Pancreas (tissue), 10 donors: ENCODE measurements at regions not wholly inside any gene's neighbourhood (a gene's known extent, or its start where the extent isn't known, plus 50 kb on each side); places are given as distances from the start of the nearest gene placed in this dataset.
"Not testable (repeated sequence)": the region's sequence is repeated elsewhere in the genome, so short reads cannot be mapped to it uniquely, and the experiment has no call there.

Experiments used
- ATAC-seq, 4 donors: fragments of 200-7000 bp; cut with Tn5 transposase; one replicate each; pipeline versions ENCODE4 v1.8.0 to v1.9.1; 2020; ENCODE audit warnings: mild to moderate bottlenecking in 4 of 4, moderate library complexity in 4 of 4
- DNase-seq, 6 donors: peaks; one replicate each; pipeline ENCODE4 v3.0.0-alpha.2; 2020
- FAIRE-seq: peaks from 2 replicates; lab custom pipeline; 2012; peaks lifted over from hg19 to GRCh38; lab: Jason Lieb, UNC
- H3K27ac ChIP-seq, 4 donors: fragments of 200-600 bp; sonication (generic); 1 replicate in 3 of 4; 2 replicates in 1 of 4; pipeline versions ENCODE4 v1.5.0 to v1.8.0; 2020
- H3K27me3 ChIP-seq, 4 donors: fragments of 200-600 bp; one replicate each; pipeline ENCODE4 v1.8.0; 2021
- H3K36me3 ChIP-seq, 3 donors: fragments of 200-600 bp; sonication (generic) in 1 of 3; one replicate each; pipeline versions ENCODE4 v1.5.0 to v1.8.0; 2020 to 2021
- H3K4me1 ChIP-seq, 3 donors: fragments of 200-600 bp; one replicate each; pipeline ENCODE4 v1.8.0; 2021
- H3K4me3 ChIP-seq, 4 donors: fragments of 200-600 bp; sonication (generic) in 2 of 4; one replicate each; pipeline versions ENCODE4 v1.5.0 to v1.8.0; 2020 to 2021
- H3K9me3 ChIP-seq, 4 donors: fragments of 200-600 bp; one replicate each; pipeline ENCODE4 v1.8.0; 2021
- CTCF ChIP-seq, 4 donors: fragments of 200-600 bp; sonication (generic) in 3 of 4; IDR thresholded peaks; one replicate each; pipeline versions ENCODE4 v1.5.0 to v1.8.0; 2021; ENCODE audit warnings: antibody characterized with exemption in 4 of 4
- WGBS, 2 donors: extraction: QIAGEN DNeasy Blood & Tissue Kit; methylation state at CpG; one replicate each; pipeline ENCODE4 v1.1.7; 2013; 5-methylcytosine and 5-hydroxymethylcytosine counted together
- intact Hi-C, 3 donors: fragments of 100-400 bp; cut with DNase I; formaldehyde crosslinking; loops; one replicate each; pipeline versions ENCODE4 v1.11.1 to v1.14.2; 2022
- donor health status: healthy with polysubstance abuse.
- donor health status: DM: no; HTN: no; CAD: no; lungs with moderate emphysema.
- donor health status: DM: no; HTN: no; CAD: no.
- donor health status: control.
- donor health status: control.
- donor health status: Bipolar disorder and iron deficiency.
- donor health status: DM: yes; HTN: yes; CAD: no.
- donor health status: DM: no; HTN: no; CAD: no.
- donor health status: DM: no; HTN: no; CAD: no.
- donor health status: DM: yes; HTN: yes; CAD: no.

- H3K36me3 ChIP-seq, result no peaks in the 10 kb centered on the region
- DNase-seq, result no peak
- FAIRE-seq, result no peak
- no peak for ATAC-seq
- no peak overlapping the region for H3K4me3 ChIP-seq
- H3K9me3 ChIP-seq, result no peaks in the 10 kb centered on the region
- TF ChIP-seq CTCF (IDR thresholded peaks at IDR 0.05), result no peak
- WGBS, 2 donors, result 35 to 58% methylated on average over 2 of the region's 2 CpGs
- no peak overlapping the region for H3K27ac ChIP-seq
- H3K4me1 ChIP-seq, result no peaks in the 10 kb centered on the region
- intact Hi-C loops, result no loop called here
- no peaks in the 10 kb centered on the region for H3K27me3 ChIP-seq
Observed at GRCh38 chr6:126724821-126725220, 384.9 kb downstream of the CENPW start.

- 56 to 58% methylated on average over 7 of the region's 7 CpGs for WGBS, 2 donors
- H3K27me3 ChIP-seq, H3K4me1 ChIP-seq, intact Hi-C loops, H3K4me3 ChIP-seq, FAIRE-seq, H3K9me3 ChIP-seq, H3K36me3 ChIP-seq, ATAC-seq, H3K27ac ChIP-seq: not testable (repeated sequence)
- peak in 1 of 6 donors; percentile 29 for DNase-seq
Observed at GRCh38 chr6:126726454-126726853, 386.5 kb downstream of the CENPW start.

- Histone ChIP-seq H3K4me3 (no peak overlapping the region), H3K27ac (no peak overlapping the region), H3K27me3 (no peaks in the 10 kb centered on the region), H3K9me3 (no peaks in the 10 kb centered on the region), H3K4me1 (no peaks in the 10 kb centered on the region), H3K36me3 (no peaks in the 10 kb centered on the region)
- ATAC-seq (no peak), FAIRE-seq (no peak), DNase-seq (no peak)
- no peak for TF ChIP-seq CTCF (IDR thresholded peaks at IDR 0.05)
- intact Hi-C loops, result no loop called here
- WGBS, 2 donors, result 49 to 85% methylated on average over 1 of the region's 1 CpG
Observed at GRCh38 chr6:126738146-126738545, 380.3 kb upstream of the RSPO3 start.

GRCh38 chr6:126738641-126739040 lies 379.8 kb upstream of the RSPO3 start:
- 54 to 58% methylated on average over 1 of the region's 1 CpG for WGBS, 2 donors
- no peaks in the 10 kb centered on the region for H3K4me1 ChIP-seq
- intact Hi-C loops, result no loop called here
- no peak for FAIRE-seq
- no peaks in the 10 kb centered on the region for H3K27me3 ChIP-seq
- no peaks in the 10 kb centered on the region for H3K9me3 ChIP-seq
- no peak for DNase-seq
- H3K36me3 ChIP-seq, result no peaks in the 10 kb centered on the region
- no peak for ATAC-seq
- no peak for TF ChIP-seq CTCF (IDR thresholded peaks at IDR 0.05)
- H3K27ac ChIP-seq, result no peak overlapping the region
- no peak overlapping the region for H3K4me3 ChIP-seq

GRCh38 chr6:126743076-126743475 lies 375.4 kb upstream of the RSPO3 start:
- Histone ChIP-seq H3K9me3 (no peaks in the 10 kb centered on the region), H3K36me3 (no peaks in the 10 kb centered on the region), H3K4me3 (no peak overlapping the region), H3K27me3 (no peaks in the 10 kb centered on the region), H3K27ac (no peak overlapping the region), H3K4me1 (no peaks in the 10 kb centered on the region)
- no peak for TF ChIP-seq CTCF (IDR thresholded peaks at IDR 0.05)
- ATAC-seq (no peak), DNase-seq (no peak), FAIRE-seq (no peak)
- intact Hi-C loops, result no loop called here
- WGBS, 2 donors, result 49 to 68% methylated on average over 3 of the region's 3 CpGs
